ENCODE measurements at regions not wholly inside any gene's neighbourhood (a gene's known extent, or its start where the extent isn't known, plus 50 kb on each side); places are given as distances from the start of the nearest gene placed in this dataset.

DNA sequence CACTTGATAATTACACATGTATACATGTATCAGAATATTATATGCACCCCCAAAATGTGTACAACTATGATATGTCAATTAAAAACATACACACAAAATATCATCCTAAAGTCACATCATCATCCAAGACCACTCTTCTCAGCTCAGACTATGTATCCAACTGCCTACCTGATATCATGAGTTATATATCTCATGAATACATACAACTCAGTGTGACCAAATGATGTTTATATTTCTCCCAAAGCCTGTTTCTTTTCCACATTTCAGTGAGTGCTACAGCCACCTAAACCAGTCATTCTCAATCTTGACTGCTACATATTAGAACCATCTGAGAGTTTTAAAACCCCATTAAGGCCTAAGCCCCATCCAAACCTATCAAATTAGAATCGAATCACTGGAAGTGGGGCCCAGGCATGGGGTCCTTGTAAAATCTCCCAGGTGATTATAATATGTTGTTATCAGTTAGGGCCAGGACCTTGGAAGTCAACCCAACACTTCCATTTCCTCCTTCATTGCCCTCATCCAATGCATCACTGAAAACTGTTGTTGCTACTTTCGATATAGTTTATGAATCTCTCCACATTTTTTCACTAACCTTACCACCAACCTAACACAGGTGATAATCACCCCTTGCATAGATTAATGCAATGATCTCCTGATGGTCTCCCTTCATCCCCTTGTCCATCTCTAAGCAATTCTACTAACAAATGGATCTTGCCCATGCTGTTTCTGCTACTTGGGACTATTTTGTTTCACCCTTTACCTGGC is 53.8 kb upstream of the ITGB8 start:
- TF ChIP-seq EZH2 (IDR thresholded peaks at IDR 0.05; ENCODE audit: insufficient read depth, poor library complexity, severe bottlenecking) (no peak), EZH2phosphoT487 (IDR thresholded peaks at IDR 0.05; ENCODE audit: insufficient read depth, low read depth) (no peak)

Data from GM23248 (cell line).